ENCODE measurements at regions not wholly inside any gene's neighbourhood (a gene's known extent, or its start where the extent isn't known, plus 50 kb on each side); places are given as distances from the start of the nearest gene placed in this dataset.

DNA sequence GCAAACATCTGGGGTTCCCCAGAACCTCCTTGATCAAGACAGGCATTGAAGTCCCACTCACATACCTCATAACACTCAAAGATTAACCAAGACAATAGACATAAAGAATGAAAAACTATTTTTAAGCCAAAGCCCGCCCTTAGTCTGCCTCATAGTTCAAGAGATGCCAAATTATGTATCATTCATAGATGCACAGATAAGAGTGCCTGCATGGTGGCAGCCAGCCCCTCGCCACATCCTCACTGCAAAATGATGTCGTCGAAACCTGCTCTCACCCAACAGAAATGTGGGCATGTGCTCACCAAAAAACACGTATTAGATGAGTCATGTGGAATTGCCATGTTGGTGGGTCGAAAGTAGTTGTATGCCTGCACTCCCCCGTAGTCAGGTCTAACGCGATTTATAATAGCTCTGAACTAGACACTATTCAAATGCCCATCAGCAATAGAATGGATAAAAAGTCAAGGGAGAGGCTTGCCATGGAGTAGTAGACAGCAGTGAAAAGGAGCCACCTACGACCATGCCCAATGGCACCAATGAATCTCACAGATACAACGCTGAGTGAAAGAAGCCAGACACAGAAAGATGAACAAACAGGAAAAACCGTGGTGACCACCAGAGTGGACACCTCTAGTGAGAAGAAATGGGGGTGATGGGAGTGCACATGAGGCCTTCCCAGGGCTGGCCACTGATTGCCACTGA, 64.8 kb downstream of the C16orf95 start:
- intact Hi-C loops (cut with DNase I): no loop called here
- DNase-seq (no peak), ATAC-seq (no peak)
- Histone ChIP-seq H3K27ac (no peak overlapping the region), H3K9me3 (no peaks in the 10 kb centered on the region), H3K36me3 (ENCODE audit: insufficient read depth in 1 of 2, low read depth in 1 of 2) (no peaks in the 10 kb centered on the region), H3K4me3 (no peak overlapping the region), H3K4me1 (no peaks in the 10 kb centered on the region), H3K27me3 (ENCODE audit: insufficient read depth in 3 of 3, low read length in 2 of 3) (no peaks in the 10 kb centered on the region)
- TF ChIP-seq, protein P1, sequence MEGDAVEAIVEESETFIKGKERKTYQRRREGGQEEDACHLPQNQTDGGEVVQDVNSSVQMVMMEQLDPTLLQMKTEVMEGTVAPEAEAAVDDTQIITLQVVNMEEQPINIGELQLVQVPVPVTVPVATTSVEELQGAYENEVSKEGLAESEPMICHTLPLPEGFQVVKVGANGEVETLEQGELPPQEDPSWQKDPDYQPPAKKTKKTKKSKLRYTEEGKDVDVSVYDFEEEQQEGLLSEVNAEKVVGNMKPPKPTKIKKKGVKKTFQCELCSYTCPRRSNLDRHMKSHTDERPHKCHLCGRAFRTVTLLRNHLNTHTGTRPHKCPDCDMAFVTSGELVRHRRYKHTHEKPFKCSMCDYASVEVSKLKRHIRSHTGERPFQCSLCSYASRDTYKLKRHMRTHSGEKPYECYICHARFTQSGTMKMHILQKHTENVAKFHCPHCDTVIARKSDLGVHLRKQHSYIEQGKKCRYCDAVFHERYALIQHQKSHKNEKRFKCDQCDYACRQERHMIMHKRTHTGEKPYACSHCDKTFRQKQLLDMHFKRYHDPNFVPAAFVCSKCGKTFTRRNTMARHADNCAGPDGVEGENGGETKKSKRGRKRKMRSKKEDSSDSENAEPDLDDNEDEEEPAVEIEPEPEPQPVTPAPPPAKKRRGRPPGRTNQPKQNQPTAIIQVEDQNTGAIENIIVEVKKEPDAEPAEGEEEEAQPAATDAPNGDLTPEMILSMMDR (IDR thresholded peaks at IDR 0.05): no peak
- 86 to 88% (median 87%) methylated on average over 12 of the region's 12 CpGs for WGBS, 3 donors

Measured in psoas muscle (tissue), 7 donors.